Hepatocyte (in vitro differentiated cells): ENCODE measurements at regions not wholly inside any gene's neighbourhood (a gene's known extent, or its start where the extent isn't known, plus 50 kb on each side); places are given as distances from the start of the nearest gene placed in this dataset.

Experiments used
- EZH2 ChIP-seq: fragments of 200-600 bp; sonication (generic); IDR thresholded peaks from 2 replicates; pipeline ENCODE4 v1.6.1; 2016; ENCODE audit warnings: antibody characterized with exemption, mild to moderate bottlenecking, borderline replicate concordance
- EZH2phosphoT487 ChIP-seq: fragments of 200-600 bp; sonication (generic); IDR thresholded peaks from one replicate; pipeline ENCODE4 v1.6.1; 2018; ENCODE audit warnings: antibody characterized with exemption, mild to moderate bottlenecking, low read depth, moderate library complexity; ENCODE audit not compliant: unreplicated experiment, severe bottlenecking
- TF ChIP-seq, protein P1 (sequence below): fragments of 200-600 bp; sonication (generic); IDR thresholded peaks from 2 replicates; pipeline ENCODE4 v1.5.1; 2016; ENCODE audit warnings: antibody characterized with exemption, mild to moderate bottlenecking; ENCODE audit not compliant: poor library complexity

GRCh38 chr21:32162727-32163320, 116.0 kb downstream of the MIS18A start:
- TF ChIP-seq, protein P1, sequence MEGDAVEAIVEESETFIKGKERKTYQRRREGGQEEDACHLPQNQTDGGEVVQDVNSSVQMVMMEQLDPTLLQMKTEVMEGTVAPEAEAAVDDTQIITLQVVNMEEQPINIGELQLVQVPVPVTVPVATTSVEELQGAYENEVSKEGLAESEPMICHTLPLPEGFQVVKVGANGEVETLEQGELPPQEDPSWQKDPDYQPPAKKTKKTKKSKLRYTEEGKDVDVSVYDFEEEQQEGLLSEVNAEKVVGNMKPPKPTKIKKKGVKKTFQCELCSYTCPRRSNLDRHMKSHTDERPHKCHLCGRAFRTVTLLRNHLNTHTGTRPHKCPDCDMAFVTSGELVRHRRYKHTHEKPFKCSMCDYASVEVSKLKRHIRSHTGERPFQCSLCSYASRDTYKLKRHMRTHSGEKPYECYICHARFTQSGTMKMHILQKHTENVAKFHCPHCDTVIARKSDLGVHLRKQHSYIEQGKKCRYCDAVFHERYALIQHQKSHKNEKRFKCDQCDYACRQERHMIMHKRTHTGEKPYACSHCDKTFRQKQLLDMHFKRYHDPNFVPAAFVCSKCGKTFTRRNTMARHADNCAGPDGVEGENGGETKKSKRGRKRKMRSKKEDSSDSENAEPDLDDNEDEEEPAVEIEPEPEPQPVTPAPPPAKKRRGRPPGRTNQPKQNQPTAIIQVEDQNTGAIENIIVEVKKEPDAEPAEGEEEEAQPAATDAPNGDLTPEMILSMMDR = no peak
- TF ChIP-seq EZH2 = no peak
- no peak for TF ChIP-seq EZH2phosphoT487
